VCaP (cell line): ENCODE measurements at regions not wholly inside any gene's neighbourhood (a gene's known extent, or its start where the extent isn't known, plus 50 kb on each side); places are given as distances from the start of the nearest gene placed in this dataset.

Experiments used
- H3K27ac ChIP-seq: fragments of 450-650 bp; 2 replicates; pipeline ENCODE4 v1.5.1; 2017
- TF ChIP-seq, protein P1 (sequence below): fragments of 450-650 bp; conservative IDR thresholded peaks from 2 replicates; pipeline ENCODE4 v1.5.1; 2017; ENCODE audit warnings: mild to moderate bottlenecking, moderate library complexity

GRCh38 chr2:14223576-14223975, 408.9 kb upstream of the LRATD1 start:
- no peak overlapping the region for H3K27ac ChIP-seq
- TF ChIP-seq, protein P1, sequence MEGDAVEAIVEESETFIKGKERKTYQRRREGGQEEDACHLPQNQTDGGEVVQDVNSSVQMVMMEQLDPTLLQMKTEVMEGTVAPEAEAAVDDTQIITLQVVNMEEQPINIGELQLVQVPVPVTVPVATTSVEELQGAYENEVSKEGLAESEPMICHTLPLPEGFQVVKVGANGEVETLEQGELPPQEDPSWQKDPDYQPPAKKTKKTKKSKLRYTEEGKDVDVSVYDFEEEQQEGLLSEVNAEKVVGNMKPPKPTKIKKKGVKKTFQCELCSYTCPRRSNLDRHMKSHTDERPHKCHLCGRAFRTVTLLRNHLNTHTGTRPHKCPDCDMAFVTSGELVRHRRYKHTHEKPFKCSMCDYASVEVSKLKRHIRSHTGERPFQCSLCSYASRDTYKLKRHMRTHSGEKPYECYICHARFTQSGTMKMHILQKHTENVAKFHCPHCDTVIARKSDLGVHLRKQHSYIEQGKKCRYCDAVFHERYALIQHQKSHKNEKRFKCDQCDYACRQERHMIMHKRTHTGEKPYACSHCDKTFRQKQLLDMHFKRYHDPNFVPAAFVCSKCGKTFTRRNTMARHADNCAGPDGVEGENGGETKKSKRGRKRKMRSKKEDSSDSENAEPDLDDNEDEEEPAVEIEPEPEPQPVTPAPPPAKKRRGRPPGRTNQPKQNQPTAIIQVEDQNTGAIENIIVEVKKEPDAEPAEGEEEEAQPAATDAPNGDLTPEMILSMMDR = no peak

- no peak overlapping the region for H3K27ac ChIP-seq
- TF ChIP-seq, protein P1 = no peak
Measured at GRCh38 chr2:14231391-14231898, 401.1 kb upstream of the LRATD1 start.

DNA sequence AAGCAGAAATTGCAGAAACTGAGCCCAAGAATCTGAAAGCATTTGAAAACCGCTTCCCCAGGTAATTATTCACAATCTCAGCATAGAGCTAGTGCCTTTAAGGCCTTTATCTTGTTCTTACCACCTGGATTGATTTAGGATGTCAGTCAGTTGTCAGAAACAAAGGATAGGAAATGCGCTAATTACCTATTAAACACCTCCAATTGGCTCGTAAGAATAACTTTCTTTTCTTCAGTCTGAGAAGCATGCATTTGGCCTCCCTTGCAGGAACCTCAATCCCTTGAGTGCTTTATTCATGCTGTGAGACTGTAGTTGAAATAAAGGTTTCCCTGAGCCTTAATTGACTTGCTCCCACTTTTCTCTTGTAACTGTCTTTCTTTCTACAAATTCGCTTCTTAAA, 400.3 kb upstream of the LRATD1 start:
- no peak overlapping the region for H3K27ac ChIP-seq
- TF ChIP-seq, protein P1 = no peak

- TF ChIP-seq, protein P1 = no peak
- no peak overlapping the region for H3K27ac ChIP-seq
Measured at GRCh38 chr2:14234911-14235310, 397.6 kb upstream of the LRATD1 start.

DNA sequence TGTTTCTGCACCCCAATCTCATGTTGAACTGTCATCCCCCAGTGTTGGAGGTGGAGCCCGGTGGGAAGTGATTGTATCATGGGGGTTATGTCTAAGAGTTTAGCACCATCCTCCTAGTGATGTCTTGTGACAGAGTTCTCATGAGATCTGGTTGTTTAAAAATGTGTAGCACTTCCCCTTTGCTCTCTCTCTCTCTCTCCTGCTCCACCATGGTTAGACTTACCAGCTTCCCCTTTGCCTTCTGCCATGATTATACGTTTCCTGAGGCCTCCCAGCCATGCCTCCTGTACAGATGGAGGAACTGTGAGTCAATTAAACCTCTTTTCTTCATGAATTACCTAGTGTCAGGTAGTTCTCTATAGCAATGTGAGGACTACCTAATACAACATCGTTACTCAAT, 396.9 kb upstream of the LRATD1 start:
- TF ChIP-seq, protein P1 = no peak
- no peak overlapping the region for H3K27ac ChIP-seq

GRCh38 chr2:14237902-14238301, 394.6 kb upstream of the LRATD1 start:
- H3K27ac ChIP-seq = no peak overlapping the region
- TF ChIP-seq, protein P1 = no peak

- no peak overlapping the region for H3K27ac ChIP-seq
- TF ChIP-seq, protein P1 = no peak
Measured at GRCh38 chr2:14239605-14240004, 392.9 kb upstream of the LRATD1 start.

- H3K27ac ChIP-seq = no peak overlapping the region
- TF ChIP-seq, protein P1 = no peak
Measured at GRCh38 chr2:14240868-14241267, 391.6 kb upstream of the LRATD1 start.
